Upper lobe of right lung (tissue), 1 donor: ENCODE measurements at regions not wholly inside any gene's neighbourhood (a gene's known extent, or its start where the extent isn't known, plus 50 kb on each side); places are given as distances from the start of the nearest gene placed in this dataset.

Experiments
- ATAC-seq: fragments of 200-7000 bp; cut with Tn5 transposase; one replicate; pipeline ENCODE4 v1.9.1; 2020; ENCODE audit warnings: mild to moderate bottlenecking, moderate library complexity
- DNase-seq: peaks from one replicate; pipeline ENCODE4 v3.0.0-alpha.2; 2020
- H3K27ac ChIP-seq: fragments of 200-600 bp; one replicate; pipeline ENCODE4 v1.8.0; 2022
- H3K27me3 ChIP-seq: fragments of 200-600 bp; one replicate; pipeline ENCODE4 v1.8.0; 2022; ENCODE audit warnings: mild to moderate bottlenecking
- H3K36me3 ChIP-seq: fragments of 200-600 bp; one replicate; pipeline ENCODE4 v1.8.0; 2022
- H3K4me1 ChIP-seq: fragments of 200-600 bp; one replicate; pipeline ENCODE4 v1.8.0; 2022
- H3K4me3 ChIP-seq: fragments of 200-600 bp; one replicate; pipeline ENCODE4 v1.8.0; 2022; ENCODE audit warnings: mild to moderate bottlenecking
- H3K9me3 ChIP-seq: fragments of 200-600 bp; one replicate; pipeline ENCODE4 v1.8.0; 2022
- CTCF ChIP-seq: fragments of 200-600 bp; IDR thresholded peaks from one replicate; pipeline ENCODE4 v1.8.0; 2022; ENCODE audit warnings: antibody characterized with exemption
- intact Hi-C: fragments of 100-400 bp; cut with DNase I; formaldehyde crosslinking; loops from one replicate; pipeline ENCODE4 v1.11.0; 2022
- donor health status: DM: no; HTN: yes; CAD: no; lungs with severe emphysema.

- ATAC-seq (no peak), DNase-seq (no peak)
- Histone ChIP-seq H3K4me3 (no peak overlapping the region), H3K9me3 (peaks cover 5% of the 10 kb centered on the region), H3K36me3 (no peaks in the 10 kb centered on the region), H3K27ac (no peak overlapping the region), H3K4me1 (no peaks in the 10 kb centered on the region), H3K27me3 (no peaks in the 10 kb centered on the region)
- no peak for TF ChIP-seq CTCF
- intact Hi-C loops = no loop called here
These were observed 554.5 kb downstream of the CBLN2 start for GRCh38 chr18:71989616-71990015.

GRCh38 chr18:71986351-71987050, 557.6 kb downstream of the CBLN2 start:
- TF ChIP-seq CTCF = no peak
- DNase-seq (no peak), ATAC-seq (no peak)
- Histone ChIP-seq H3K27ac (no peak overlapping the region), H3K9me3 (peaks cover 7% of the 10 kb centered on the region), H3K36me3 (no peaks in the 10 kb centered on the region), H3K4me1 (no peaks in the 10 kb centered on the region), H3K27me3 (no peaks in the 10 kb centered on the region), H3K4me3 (no peak overlapping the region)
- intact Hi-C loops = no loop called here

- Histone ChIP-seq H3K27me3 (no peaks in the 10 kb centered on the region), H3K4me1 (no peaks in the 10 kb centered on the region), H3K4me3 (no peak overlapping the region), H3K9me3 (no peaks in the 10 kb centered on the region), H3K36me3 (no peaks in the 10 kb centered on the region), H3K27ac (no peak overlapping the region)
- intact Hi-C loops = no loop called here
- DNase-seq = no peak
- no peak for TF ChIP-seq CTCF
- no peak for ATAC-seq
These were observed 567.4 kb downstream of the CBLN2 start for GRCh38 chr18:71976744-71977143.

- Histone ChIP-seq H3K27me3 (no peaks in the 10 kb centered on the region), H3K4me1 (no peaks in the 10 kb centered on the region), H3K36me3 (no peaks in the 10 kb centered on the region), H3K4me3 (no peak overlapping the region), H3K9me3 (peaks cover 5% of the 10 kb centered on the region), H3K27ac (no peak overlapping the region)
- DNase-seq (no peak), ATAC-seq (no peak)
- TF ChIP-seq CTCF = no peak
- intact Hi-C loops = no loop called here
These were observed 577.4 kb downstream of the CBLN2 start for GRCh38 chr18:71966791-71967190.

GRCh38 chr18:71958605-71959004, 585.5 kb downstream of the CBLN2 start:
- H3K4me3 ChIP-seq = no peak overlapping the region
- no peak overlapping the region for H3K27ac ChIP-seq
- DNase-seq = no peak
- H3K27me3 ChIP-seq = no peaks in the 10 kb centered on the region
- H3K9me3 ChIP-seq = no peaks in the 10 kb centered on the region
- intact Hi-C loops = no loop called here
- no peaks in the 10 kb centered on the region for H3K4me1 ChIP-seq
- no peak for TF ChIP-seq CTCF
- no peak for ATAC-seq
- H3K36me3 ChIP-seq = no peaks in the 10 kb centered on the region

- DNase-seq = no peak
- intact Hi-C loops = no loop called here
- no peaks in the 10 kb centered on the region for H3K27me3 ChIP-seq
- H3K27ac ChIP-seq = no peak overlapping the region
- ATAC-seq = no peak
- no peaks in the 10 kb centered on the region for H3K4me1 ChIP-seq
- H3K9me3 ChIP-seq = no peaks in the 10 kb centered on the region
- TF ChIP-seq CTCF = no peak
- H3K36me3 ChIP-seq = no peaks in the 10 kb centered on the region
- no peak overlapping the region for H3K4me3 ChIP-seq
These were observed 593.1 kb downstream of the CBLN2 start for GRCh38 chr18:71951001-71951400.
